ENCODE measurements at regions not wholly inside any gene's neighbourhood (a gene's known extent, or its start where the extent isn't known, plus 50 kb on each side); places are given as distances from the start of the nearest gene placed in this dataset.

DNA sequence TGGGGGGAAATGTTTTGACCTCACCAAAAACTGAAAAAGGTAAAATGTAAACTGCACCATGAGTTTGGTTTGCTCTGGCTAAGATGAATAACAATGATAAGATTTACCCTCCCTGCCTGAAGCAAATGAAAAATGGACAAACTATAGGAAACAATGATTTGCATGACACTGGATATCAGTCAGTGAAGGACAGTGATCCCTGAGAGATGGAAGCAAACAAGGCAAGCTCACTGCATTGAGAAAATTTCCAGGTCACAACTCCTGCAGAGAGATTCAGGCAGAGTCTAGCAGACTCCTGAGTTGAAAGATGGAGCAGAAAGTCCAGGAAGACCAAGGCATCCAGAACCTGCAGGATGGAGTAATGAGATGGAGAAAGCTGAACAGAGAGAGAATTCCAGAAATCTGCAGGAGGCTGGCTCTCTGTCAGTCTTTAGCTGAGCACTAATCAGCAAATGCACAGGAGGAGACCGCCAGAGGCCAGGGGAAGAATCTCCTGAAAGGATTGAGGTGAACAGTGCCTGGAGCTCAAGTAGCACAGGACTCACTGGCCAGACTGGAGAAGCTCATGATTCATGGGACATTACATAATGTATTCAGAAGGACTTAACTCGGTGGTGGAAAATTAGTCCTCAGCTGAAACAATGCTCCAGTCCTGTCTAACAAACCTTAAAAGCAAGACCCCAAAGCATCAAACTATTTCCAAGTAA, 51.2 kb upstream of the PALS2 start:
- no peak for DNase-seq (ENCODE audit: low read depth)

Measured in LHCN-M2 (cell line).